Prostate gland (tissue), 2 donors: ENCODE measurements at regions not wholly inside any gene's neighbourhood (a gene's known extent, or its start where the extent isn't known, plus 50 kb on each side); places are given as distances from the start of the nearest gene placed in this dataset.

Experiments
- CTCF ChIP-seq, 4 experiments: fragments of 200-600 bp in 2 of 4; fragments of 450-650 bp in 2 of 4; sonication (generic) in 2 of 4; IDR thresholded peaks; 1 replicate in 3 of 4; 2 replicates in 1 of 4; pipeline ENCODE4 v1.5.1; 2016 to 2019; ENCODE audit warnings: antibody characterized with exemption in 4 of 4, mild to moderate bottlenecking in 2 of 4, moderate library complexity in 2 of 4
- POLR2AphosphoS5 ChIP-seq: sonication (generic); formaldehyde crosslinking; IDR thresholded peaks from one replicate; pipeline ENCODE4 v1.6.1; 2017; ENCODE audit warnings: antibody characterized with exemption

GRCh38 chr15:62299541-62299940 is 134.5 kb upstream of the C2CD4B start:
- TF ChIP-seq POLR2AphosphoS5 (no peak), CTCF (IDR thresholded peaks at IDR 0.05) (no peak)
